ENCODE measurements at regions not wholly inside any gene's neighbourhood (a gene's known extent, or its start where the extent isn't known, plus 50 kb on each side); places are given as distances from the start of the nearest gene placed in this dataset.

DNA sequence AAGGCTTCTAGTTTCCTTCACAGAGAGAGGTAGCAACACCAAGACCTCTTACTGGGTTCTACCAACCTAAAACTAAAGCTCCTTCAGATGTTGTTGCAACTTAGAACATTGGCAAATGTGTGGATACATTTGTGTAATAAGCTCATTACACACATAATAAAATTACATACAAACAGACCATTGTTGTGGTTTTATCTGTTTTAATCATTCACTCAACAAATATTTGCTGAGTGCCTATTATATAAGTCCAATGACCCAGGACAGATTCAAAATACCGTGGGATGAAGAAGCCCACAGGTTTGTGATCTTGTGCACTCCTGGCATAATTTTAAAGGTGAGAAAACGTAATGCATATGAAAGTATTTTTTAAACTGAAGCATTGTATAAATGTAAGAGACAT lies 160.4 kb upstream of the NPVF start:
- TF ChIP-seq SPI1 (IDR thresholded peaks at IDR 0.05; ENCODE audit: borderline replicate concordance, low read depth) (no peak), POLR2AphosphoS5 (IDR thresholded peaks at IDR 0.05; ENCODE audit: low read depth) (no peak), GABPA (IDR thresholded peaks at IDR 0.05; ENCODE audit: low read depth) (no peak)
- TF ChIP-seq, protein P1, sequence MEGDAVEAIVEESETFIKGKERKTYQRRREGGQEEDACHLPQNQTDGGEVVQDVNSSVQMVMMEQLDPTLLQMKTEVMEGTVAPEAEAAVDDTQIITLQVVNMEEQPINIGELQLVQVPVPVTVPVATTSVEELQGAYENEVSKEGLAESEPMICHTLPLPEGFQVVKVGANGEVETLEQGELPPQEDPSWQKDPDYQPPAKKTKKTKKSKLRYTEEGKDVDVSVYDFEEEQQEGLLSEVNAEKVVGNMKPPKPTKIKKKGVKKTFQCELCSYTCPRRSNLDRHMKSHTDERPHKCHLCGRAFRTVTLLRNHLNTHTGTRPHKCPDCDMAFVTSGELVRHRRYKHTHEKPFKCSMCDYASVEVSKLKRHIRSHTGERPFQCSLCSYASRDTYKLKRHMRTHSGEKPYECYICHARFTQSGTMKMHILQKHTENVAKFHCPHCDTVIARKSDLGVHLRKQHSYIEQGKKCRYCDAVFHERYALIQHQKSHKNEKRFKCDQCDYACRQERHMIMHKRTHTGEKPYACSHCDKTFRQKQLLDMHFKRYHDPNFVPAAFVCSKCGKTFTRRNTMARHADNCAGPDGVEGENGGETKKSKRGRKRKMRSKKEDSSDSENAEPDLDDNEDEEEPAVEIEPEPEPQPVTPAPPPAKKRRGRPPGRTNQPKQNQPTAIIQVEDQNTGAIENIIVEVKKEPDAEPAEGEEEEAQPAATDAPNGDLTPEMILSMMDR (IDR thresholded peaks at IDR 0.05; ENCODE audit: insufficient read depth, low read length) = no peak
- TF ChIP-seq, protein P2, sequence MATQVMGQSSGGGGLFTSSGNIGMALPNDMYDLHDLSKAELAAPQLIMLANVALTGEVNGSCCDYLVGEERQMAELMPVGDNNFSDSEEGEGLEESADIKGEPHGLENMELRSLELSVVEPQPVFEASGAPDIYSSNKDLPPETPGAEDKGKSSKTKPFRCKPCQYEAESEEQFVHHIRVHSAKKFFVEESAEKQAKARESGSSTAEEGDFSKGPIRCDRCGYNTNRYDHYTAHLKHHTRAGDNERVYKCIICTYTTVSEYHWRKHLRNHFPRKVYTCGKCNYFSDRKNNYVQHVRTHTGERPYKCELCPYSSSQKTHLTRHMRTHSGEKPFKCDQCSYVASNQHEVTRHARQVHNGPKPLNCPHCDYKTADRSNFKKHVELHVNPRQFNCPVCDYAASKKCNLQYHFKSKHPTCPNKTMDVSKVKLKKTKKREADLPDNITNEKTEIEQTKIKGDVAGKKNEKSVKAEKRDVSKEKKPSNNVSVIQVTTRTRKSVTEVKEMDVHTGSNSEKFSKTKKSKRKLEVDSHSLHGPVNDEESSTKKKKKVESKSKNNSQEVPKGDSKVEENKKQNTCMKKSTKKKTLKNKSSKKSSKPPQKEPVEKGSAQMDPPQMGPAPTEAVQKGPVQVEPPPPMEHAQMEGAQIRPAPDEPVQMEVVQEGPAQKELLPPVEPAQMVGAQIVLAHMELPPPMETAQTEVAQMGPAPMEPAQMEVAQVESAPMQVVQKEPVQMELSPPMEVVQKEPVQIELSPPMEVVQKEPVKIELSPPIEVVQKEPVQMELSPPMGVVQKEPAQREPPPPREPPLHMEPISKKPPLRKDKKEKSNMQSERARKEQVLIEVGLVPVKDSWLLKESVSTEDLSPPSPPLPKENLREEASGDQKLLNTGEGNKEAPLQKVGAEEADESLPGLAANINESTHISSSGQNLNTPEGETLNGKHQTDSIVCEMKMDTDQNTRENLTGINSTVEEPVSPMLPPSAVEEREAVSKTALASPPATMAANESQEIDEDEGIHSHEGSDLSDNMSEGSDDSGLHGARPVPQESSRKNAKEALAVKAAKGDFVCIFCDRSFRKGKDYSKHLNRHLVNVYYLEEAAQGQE (IDR thresholded peaks at IDR 0.05; ENCODE audit: insufficient replicate concordance, low read depth) = no peak
- Histone ChIP-seq H3K4me3 (replicated peaks; ENCODE audit: insufficient read depth, low read length) (no peak overlapping the region), H3K27ac (replicated peaks) (no peak overlapping the region), H3K27me3 (ENCODE audit: insufficient read depth, poor library complexity, severe bottlenecking) (peaks cover 2% of the 10 kb centered on the region)
- no peak for DNase-seq (ENCODE audit: low read depth in 1 of 2, low spot score in 1 of 2)

DNA sequence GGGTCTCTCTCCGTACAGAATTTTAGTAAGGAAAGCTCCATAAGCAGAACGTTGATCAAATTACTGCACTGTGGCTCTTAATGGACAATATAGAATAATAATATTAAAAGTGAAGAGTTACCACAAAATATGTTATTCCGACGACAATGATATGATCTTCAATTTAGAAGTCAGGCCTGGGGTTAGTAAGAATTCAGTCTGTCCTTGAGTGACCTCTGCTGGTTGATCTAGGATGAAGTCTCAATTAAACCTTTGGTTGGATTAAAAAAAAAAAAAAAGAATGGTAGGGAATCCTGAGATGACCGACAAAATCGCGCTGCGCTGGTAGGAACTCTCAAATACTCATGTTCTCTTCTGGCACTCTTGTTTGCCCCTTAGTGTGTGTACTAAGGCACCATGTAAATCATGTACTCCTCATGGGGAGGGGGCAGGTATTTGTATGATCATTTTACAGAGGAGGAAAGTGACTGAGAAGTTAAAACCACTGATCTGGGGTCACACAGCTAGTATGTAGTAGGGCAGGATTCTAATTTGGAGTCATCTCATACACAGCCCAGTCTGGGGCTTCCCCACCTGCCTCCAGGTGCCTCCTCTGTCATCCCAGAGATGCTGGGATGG lies 161.3 kb upstream of the NPVF start:
- DNase-seq (ENCODE audit: low read depth in 1 of 2, low spot score in 1 of 2) = peak in 1 of 2 experiments; percentile 24
- H3K4me3 ChIP-seq (replicated peaks; ENCODE audit: insufficient read depth, low read length) = no peak overlapping the region
- TF ChIP-seq SPI1 (IDR thresholded peaks at IDR 0.05; ENCODE audit: borderline replicate concordance, low read depth) (no peak), POLR2AphosphoS5 (IDR thresholded peaks at IDR 0.05; ENCODE audit: low read depth) (no peak), GABPA (IDR thresholded peaks at IDR 0.05; ENCODE audit: low read depth) (no peak)
- TF ChIP-seq, protein P1 (IDR thresholded peaks at IDR 0.05; ENCODE audit: insufficient read depth, low read length) = no peak
- TF ChIP-seq, protein P2 (IDR thresholded peaks at IDR 0.05; ENCODE audit: insufficient replicate concordance, low read depth) = no peak
- H3K27me3 ChIP-seq (ENCODE audit: insufficient read depth, poor library complexity, severe bottlenecking) = peaks cover 2% of the 10 kb centered on the region
- H3K27ac ChIP-seq (replicated peaks) = no peak overlapping the region

DNA sequence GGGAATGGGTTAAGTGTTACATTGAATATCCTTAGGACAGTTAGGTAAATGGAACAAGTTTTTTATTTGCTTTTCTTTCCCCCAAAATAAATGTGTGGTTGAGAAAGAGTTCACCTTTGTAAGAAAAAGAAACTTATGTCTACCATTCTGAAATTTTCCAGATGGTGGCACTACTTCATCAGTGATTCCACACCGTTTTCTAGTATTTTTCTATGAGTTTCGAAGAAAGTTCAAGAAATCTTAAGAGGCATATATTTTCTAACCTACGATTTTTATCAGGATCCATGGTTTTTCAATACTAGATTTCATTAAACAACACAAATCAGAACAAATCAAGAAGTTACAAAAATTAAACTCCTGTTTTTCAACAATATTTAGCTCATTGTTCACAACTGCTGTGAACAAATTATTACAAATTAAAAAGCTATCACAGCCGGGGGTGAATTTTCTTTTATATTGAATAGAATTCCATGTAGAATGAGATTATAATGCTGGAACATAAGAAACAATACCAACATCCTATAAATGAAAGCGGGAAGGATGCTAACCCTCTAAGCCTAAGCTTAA lies 163.1 kb upstream of the NPVF start:
- no peak for DNase-seq (ENCODE audit: low read depth in 1 of 2, low spot score in 1 of 2)
- TF ChIP-seq GABPA (IDR thresholded peaks at IDR 0.05; ENCODE audit: low read depth) (no peak), POLR2AphosphoS5 (IDR thresholded peaks at IDR 0.05; ENCODE audit: low read depth) (no peak), SPI1 (IDR thresholded peaks at IDR 0.05; ENCODE audit: borderline replicate concordance, low read depth) (no peak)
- TF ChIP-seq, protein P1 (IDR thresholded peaks at IDR 0.05; ENCODE audit: insufficient read depth, low read length) = no peak
- TF ChIP-seq, protein P2 (IDR thresholded peaks at IDR 0.05; ENCODE audit: insufficient replicate concordance, low read depth) = no peak
- Histone ChIP-seq H3K27ac (replicated peaks) (no peak overlapping the region), H3K27me3 (ENCODE audit: insufficient read depth, poor library complexity, severe bottlenecking) (peaks cover 8% of the 10 kb centered on the region), H3K4me3 (replicated peaks; ENCODE audit: insufficient read depth, low read length) (no peak overlapping the region)

All from HL-60 (cell line).